Esophagus squamous epithelium (tissue), 5 donors: ENCODE measurements at regions not wholly inside any gene's neighbourhood (a gene's known extent, or its start where the extent isn't known, plus 50 kb on each side); places are given as distances from the start of the nearest gene placed in this dataset.

Experiments
- DNase-seq: peaks from one replicate; lab custom pipeline; 2025; lab: John Stamatoyannopoulos, UW
- H3K27ac ChIP-seq, 4 donors: fragments of 200-600 bp; sonication (generic); one replicate each; pipeline ENCODE4 v1.5.1; 2016 to 2019; ENCODE audit warnings: mild to moderate bottlenecking in 1 of 4
- H3K27me3 ChIP-seq, 4 donors: fragments of 200-600 bp; sonication (generic); 1 replicate in 3 of 4; 2 replicates in 1 of 4; pipeline versions ENCODE4 v1.5.1 to v1.6.0; 2017 to 2021; ENCODE audit warnings: antibody characterized with exemption in 1 of 4
- H3K36me3 ChIP-seq, 3 donors: fragments of 200-600 bp; sonication (generic); one replicate each; pipeline ENCODE4 v1.5.1; 2016 to 2019
- H3K4me1 ChIP-seq, 3 donors: fragments of 200-600 bp; sonication (generic); one replicate each; pipeline ENCODE4 v1.5.1; 2017 to 2019
- H3K4me3 ChIP-seq, 4 donors: fragments of 200-600 bp; sonication (generic); 1 replicate in 3 of 4; 2 replicates in 1 of 4; pipeline ENCODE4 v1.5.1; 2016 to 2019; ENCODE audit warnings: mild to moderate bottlenecking in 2 of 4, moderate library complexity in 1 of 4
- H3K9me3 ChIP-seq, 3 donors: fragments of 200-600 bp; sonication (generic); one replicate each; pipeline ENCODE4 v1.5.1; 2016 to 2019
- CTCF ChIP-seq, 6 experiments: fragments of 450-650 bp in 4 of 6; fragments of 200-600 bp in 2 of 6; sonication (generic) in 2 of 6; IDR thresholded peaks; one replicate each; pipeline ENCODE4 v1.5.1; 2016 to 2019; ENCODE audit warnings: antibody characterized with exemption in 6 of 6, mild to moderate bottlenecking in 4 of 6, moderate library complexity in 4 of 6
- POLR2A ChIP-seq, 4 donors: fragments of 450-650 bp; IDR thresholded peaks; one replicate each; pipeline ENCODE4 v1.6.1; 2017; ENCODE audit warnings: antibody characterized with exemption in 4 of 4, mild to moderate bottlenecking in 4 of 4, moderate library complexity in 3 of 4
- WGBS, 2 donors: methylation state at CpG; one replicate each; pipeline ENCODE4 v1.1.5; 2018; 5-methylcytosine and 5-hydroxymethylcytosine counted together
- intact Hi-C: fragments of 100-400 bp; cut with DNase I; formaldehyde crosslinking; loops from one replicate; pipeline ENCODE4 v1.15.0; 2022
- donor health status: DM: yes; HTN: yes; CAD: no.

- intact Hi-C loops, result no loop called here
- TF ChIP-seq POLR2A (IDR thresholded peaks at IDR 0.05) (no peak), CTCF (IDR thresholded peaks at IDR 0.05) (no peak)
- no peak overlapping the region for H3K27ac ChIP-seq
- no peaks in the 10 kb centered on the region for H3K4me1 ChIP-seq
- no peaks in the 10 kb centered on the region for H3K27me3 ChIP-seq
- no peak overlapping the region for H3K4me3 ChIP-seq
- 94% methylated on average over 1 of the region's 1 CpG for WGBS, 2 donors
- H3K36me3 ChIP-seq, result no peaks in the 10 kb centered on the region
- H3K9me3 ChIP-seq, result no peaks in the 10 kb centered on the region
- DNase-seq, result no peak
These were observed 443.7 kb downstream of the BCL11A start for GRCh38 chr2:60109744-60110143.

GRCh38 chr2:60106836-60107529 is 446.5 kb downstream of the BCL11A start:
- Histone ChIP-seq H3K9me3 (no peaks in the 10 kb centered on the region), H3K27ac (no peak overlapping the region), H3K4me3 (no peak overlapping the region), H3K36me3 (no peaks in the 10 kb centered on the region), H3K27me3 (no peaks in the 10 kb centered on the region), H3K4me1 (no peaks in the 10 kb centered on the region)
- intact Hi-C loops, result no loop called here
- no peak for TF ChIP-seq POLR2A (IDR thresholded peaks at IDR 0.05)
- TF ChIP-seq CTCF (IDR thresholded peaks at IDR 0.05), result no peak
- 68 to 69% methylated on average over 2 of the region's 2 CpGs for WGBS, 2 donors
- DNase-seq, result no peak

GRCh38 chr2:60105906-60106305 is 447.5 kb downstream of the BCL11A start:
- Histone ChIP-seq H3K27me3 (no peaks in the 10 kb centered on the region), H3K4me1 (no peaks in the 10 kb centered on the region), H3K4me3 (no peak overlapping the region), H3K9me3 (no peaks in the 10 kb centered on the region), H3K27ac (no peak overlapping the region), H3K36me3 (no peaks in the 10 kb centered on the region)
- WGBS, 2 donors, result 67 to 74% methylated on average over 4 to 7 of the region's 7 CpGs
- intact Hi-C loops, result no loop called here
- no peak for DNase-seq
- TF ChIP-seq CTCF (IDR thresholded peaks at IDR 0.05) (no peak), POLR2A (IDR thresholded peaks at IDR 0.05) (no peak)

GRCh38 chr2:60104514-60105505 is 448.6 kb downstream of the BCL11A start:
- Histone ChIP-seq H3K4me3 (no peak overlapping the region), H3K36me3 (no peaks in the 10 kb centered on the region), H3K27me3 (no peaks in the 10 kb centered on the region), H3K4me1 (no peaks in the 10 kb centered on the region), H3K27ac (no peak overlapping the region), H3K9me3 (no peaks in the 10 kb centered on the region)
- TF ChIP-seq CTCF (IDR thresholded peaks at IDR 0.05) (no peak), POLR2A (IDR thresholded peaks at IDR 0.05) (no peak)
- DNase-seq, result no peak
- WGBS, 2 donors, result 47 to 61% methylated on average over 10 of the region's 10 CpGs
- intact Hi-C loops, result no loop called here

GRCh38 chr2:60100034-60100433 is 453.4 kb downstream of the BCL11A start:
- 75 to 79% methylated on average over 6 to 11 of the region's 11 CpGs for WGBS, 2 donors
- TF ChIP-seq CTCF (IDR thresholded peaks at IDR 0.05) (no peak), POLR2A (IDR thresholded peaks at IDR 0.05) (no peak)
- no peak for DNase-seq
- intact Hi-C loops, result no loop called here
- no peaks in the 10 kb centered on the region for H3K27me3 ChIP-seq
- no peaks in the 10 kb centered on the region for H3K4me1 ChIP-seq
- no peaks in the 10 kb centered on the region for H3K9me3 ChIP-seq
- no peak overlapping the region for H3K4me3 ChIP-seq
- no peak overlapping the region for H3K27ac ChIP-seq
- no peaks in the 10 kb centered on the region for H3K36me3 ChIP-seq
